ENCODE measurements at regions not wholly inside any gene's neighbourhood (a gene's known extent, or its start where the extent isn't known, plus 50 kb on each side); places are given as distances from the start of the nearest gene placed in this dataset.
A peak's percentile ranks its signal among the peaks of the same experiment; 100 is the strongest.

DNA sequence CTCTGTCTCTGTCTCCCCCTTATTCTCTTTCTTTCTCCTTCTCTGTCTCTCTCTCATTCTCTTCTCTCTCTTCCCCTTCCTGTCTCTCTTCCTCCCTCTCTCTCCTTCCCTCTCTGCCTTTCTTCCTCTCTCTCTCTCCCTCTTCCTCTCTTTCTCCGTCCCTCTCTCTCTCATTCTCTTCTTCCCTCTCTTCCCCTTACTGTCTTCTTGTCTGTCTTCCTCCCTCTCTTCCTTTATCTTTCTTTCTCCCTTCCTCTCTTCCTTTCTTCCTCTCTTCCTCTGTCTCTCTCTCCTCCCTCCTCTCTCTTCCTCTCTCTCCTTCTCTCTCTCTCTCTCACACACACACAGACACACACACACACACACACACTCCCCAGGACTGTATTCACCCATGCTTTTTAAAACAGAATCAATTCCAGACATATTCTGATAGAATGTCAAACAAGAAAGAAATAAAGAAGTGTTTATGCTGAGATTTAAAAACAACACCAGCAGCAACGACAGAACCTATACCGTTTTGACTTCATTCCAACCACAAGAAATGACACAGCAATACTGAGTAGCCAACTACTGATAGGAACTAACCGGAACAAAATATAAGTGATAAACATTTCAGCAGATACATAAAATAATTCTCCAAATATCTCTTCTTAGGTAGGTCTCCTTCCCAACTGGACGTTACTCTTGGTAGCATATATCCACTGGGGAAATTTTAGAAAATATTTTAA is 296.7 kb downstream of the ASMT start:
- Mint-ChIP-seq H3K27ac (no peak overlapping the region), H3K4me3 (no peak overlapping the region), H3K9me3 (ENCODE audit: insufficient read depth) (no peaks in the 10 kb centered on the region), H3K4me1 (ENCODE audit: low read depth) (no peaks in the 10 kb centered on the region), H3K36me3 (ENCODE audit: low read depth) (no peaks in the 10 kb centered on the region), H3K27me3 (ENCODE audit: low read depth) (no peaks in the 10 kb centered on the region)
- DNase-seq (no peak), ATAC-seq (no peak)
- ChIA-PET POLR2A (no interaction called here), CTCF (no interaction called here)

GRCh38 chrX:1912193-1912592 is 297.3 kb downstream of the ASMT start:
- ChIA-PET CTCF (no interaction called here), POLR2A (no interaction called here)
- Mint-ChIP-seq H3K4me1 (ENCODE audit: low read depth) (no peaks in the 10 kb centered on the region), H3K36me3 (ENCODE audit: low read depth) (no peaks in the 10 kb centered on the region), H3K4me3 (no peak overlapping the region), H3K27ac (no peak overlapping the region), H3K27me3 (ENCODE audit: low read depth) (no peaks in the 10 kb centered on the region), H3K9me3 (ENCODE audit: insufficient read depth) (no peaks in the 10 kb centered on the region)
- ATAC-seq (no peak), DNase-seq (no peak)

GRCh38 chrX:1914606-1915365 is 299.9 kb downstream of the ASMT start:
- CTCF ChIA-PET: no interaction called here

GRCh38 chrX:1918780-1919179 is 303.9 kb downstream of the ASMT start:
- DNase-seq (no peak), ATAC-seq (no peak)
- H3K4me3 Mint-ChIP-seq: no peak overlapping the region
- H3K36me3 Mint-ChIP-seq (ENCODE audit: low read depth): no peaks in the 10 kb centered on the region
- POLR2A ChIA-PET: no interaction called here
- no peak overlapping the region for H3K27ac Mint-ChIP-seq
- H3K9me3 Mint-ChIP-seq (ENCODE audit: insufficient read depth): no peaks in the 10 kb centered on the region
- H3K4me1 Mint-ChIP-seq (ENCODE audit: low read depth): no peaks in the 10 kb centered on the region
- H3K27me3 Mint-ChIP-seq (ENCODE audit: low read depth): no peaks in the 10 kb centered on the region
- CTCF ChIA-PET: no interaction called here

More at GRCh38 chrX:1914606-1915365, 299.9 kb downstream of the ASMT start:
- Mint-ChIP-seq H3K4me3 (no peak overlapping the region), H3K27ac (no peak overlapping the region), H3K9me3 (ENCODE audit: insufficient read depth) (no peaks in the 10 kb centered on the region), H3K4me1 (ENCODE audit: low read depth) (no peaks in the 10 kb centered on the region), H3K36me3 (ENCODE audit: low read depth) (no peaks in the 10 kb centered on the region), H3K27me3 (ENCODE audit: low read depth) (no peaks in the 10 kb centered on the region)
- ATAC-seq (no peak), DNase-seq (no peak)
- POLR2A ChIA-PET: no interaction called here

DNA sequence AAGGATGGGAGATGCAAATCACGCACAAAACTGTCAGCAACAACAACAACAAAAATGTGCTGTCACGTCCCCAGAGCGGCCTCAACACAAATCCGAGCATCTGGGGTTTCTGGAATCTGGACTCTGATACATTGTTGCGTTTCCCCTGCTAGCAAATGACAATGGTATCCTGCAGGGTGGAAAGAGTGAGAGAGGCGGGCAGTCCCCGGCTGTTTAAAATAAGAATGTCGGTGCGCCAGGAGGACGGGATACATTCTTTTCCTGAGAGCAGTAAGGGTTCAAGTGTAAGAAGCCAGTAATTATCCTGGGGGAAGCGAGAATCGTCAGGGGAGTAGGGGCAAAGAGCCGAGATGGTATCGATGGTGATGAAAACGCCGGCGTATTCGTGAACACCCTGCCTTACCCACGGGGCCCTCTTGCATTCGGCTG is 310.2 kb downstream of the ASMT start:
- ATAC-seq: no peak
- ChIA-PET CTCF (no interaction called here), POLR2A (no interaction called here)
- Mint-ChIP-seq H3K9me3 (ENCODE audit: insufficient read depth) (no peaks in the 10 kb centered on the region), H3K36me3 (ENCODE audit: low read depth) (no peaks in the 10 kb centered on the region), H3K4me1 (ENCODE audit: low read depth) (no peaks in the 10 kb centered on the region), H3K27me3 (ENCODE audit: low read depth) (peaks cover 5% of the 10 kb centered on the region), H3K4me3 (no peak overlapping the region), H3K27ac (no peak overlapping the region)
- no peak for DNase-seq

GRCh38 chrX:1928805-1929204 is 313.9 kb downstream of the ASMT start:
- ChIA-PET POLR2A (no interaction called here), CTCF (no interaction called here)
- ATAC-seq: no peak
- no peak for DNase-seq
- H3K36me3 Mint-ChIP-seq (ENCODE audit: low read depth): no peaks in the 10 kb centered on the region
- H3K9me3 Mint-ChIP-seq (ENCODE audit: insufficient read depth): no peaks in the 10 kb centered on the region
- no peak overlapping the region for H3K27ac Mint-ChIP-seq
- H3K4me3 Mint-ChIP-seq: no peak overlapping the region
- H3K4me1 Mint-ChIP-seq (ENCODE audit: low read depth): no peaks in the 10 kb centered on the region
- H3K27me3 Mint-ChIP-seq (ENCODE audit: low read depth): peaks cover 5% of the 10 kb centered on the region

- no peak for ATAC-seq
- Mint-ChIP-seq H3K27ac (no peak overlapping the region), H3K36me3 (ENCODE audit: low read depth) (no peaks in the 10 kb centered on the region), H3K9me3 (ENCODE audit: insufficient read depth) (no peaks in the 10 kb centered on the region), H3K4me1 (ENCODE audit: low read depth) (no peaks in the 10 kb centered on the region), H3K27me3 (ENCODE audit: low read depth) (no peaks in the 10 kb centered on the region), H3K4me3 (no peak overlapping the region)
- ChIA-PET POLR2A (no interaction called here), CTCF (no interaction called here)
- no peak for DNase-seq
Observed at GRCh38 chrX:1932231-1932630, 317.4 kb downstream of the ASMT start.

- peaks cover 12% of the 10 kb centered on the region for H3K9me3 Mint-ChIP-seq (ENCODE audit: insufficient read depth)
- DNase-seq (no peak), ATAC-seq (no peak)
- no peak overlapping the region for H3K4me3 Mint-ChIP-seq
- H3K27ac Mint-ChIP-seq: no peak overlapping the region
- no peaks in the 10 kb centered on the region for H3K27me3 Mint-ChIP-seq (ENCODE audit: low read depth)
- ChIA-PET CTCF (no interaction called here), POLR2A (no interaction called here)
- no peaks in the 10 kb centered on the region for H3K36me3 Mint-ChIP-seq (ENCODE audit: low read depth)
- no peaks in the 10 kb centered on the region for H3K4me1 Mint-ChIP-seq (ENCODE audit: low read depth)
Observed at GRCh38 chrX:1933964-1934363, 319.1 kb downstream of the ASMT start.

GRCh38 chrX:1935805-1936204 is 320.9 kb downstream of the ASMT start:
- Mint-ChIP-seq H3K27me3 (ENCODE audit: low read depth) (no peaks in the 10 kb centered on the region), H3K9me3 (ENCODE audit: insufficient read depth) (peaks cover 19% of the 10 kb centered on the region), H3K4me3 (no peak overlapping the region), H3K4me1 (ENCODE audit: low read depth) (no peaks in the 10 kb centered on the region), H3K36me3 (ENCODE audit: low read depth) (no peaks in the 10 kb centered on the region), H3K27ac (no peak overlapping the region)
- DNase-seq: no peak
- ChIA-PET POLR2A (no interaction called here), CTCF (no interaction called here)
- ATAC-seq: no peak

GRCh38 chrX:1938190-1938589 is 323.3 kb downstream of the ASMT start:
- Mint-ChIP-seq H3K36me3 (ENCODE audit: low read depth) (no peaks in the 10 kb centered on the region), H3K9me3 (ENCODE audit: insufficient read depth) (peaks cover 19% of the 10 kb centered on the region), H3K27ac (no peak overlapping the region), H3K4me1 (ENCODE audit: low read depth) (no peaks in the 10 kb centered on the region), H3K4me3 (no peak overlapping the region), H3K27me3 (ENCODE audit: low read depth) (no peaks in the 10 kb centered on the region)
- DNase-seq: no peak
- ATAC-seq: no peak
- POLR2A ChIA-PET: no interaction called here
- CTCF ChIA-PET: no interaction called here

DNA sequence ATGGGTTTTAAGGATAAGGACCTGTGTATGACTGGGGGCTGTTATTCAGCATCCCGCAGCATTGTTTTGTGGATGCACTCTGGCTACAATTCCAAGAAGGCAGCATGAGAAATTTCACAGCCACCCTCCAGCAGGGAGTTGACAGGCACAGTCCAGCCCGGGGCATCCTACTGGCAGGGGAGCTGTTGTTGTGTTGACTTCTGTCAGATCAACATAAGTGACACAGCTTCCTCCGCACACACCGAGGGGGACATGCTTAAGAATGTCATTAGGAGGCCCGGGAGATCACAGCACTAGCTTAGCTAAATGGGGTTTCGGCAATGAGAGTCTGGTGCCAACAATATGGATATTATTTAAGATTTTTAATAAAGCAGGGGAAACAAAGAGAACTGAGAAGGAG is 326.5 kb downstream of the ASMT start:
- POLR2A ChIA-PET: no interaction called here
- no peaks in the 10 kb centered on the region for H3K27me3 Mint-ChIP-seq (ENCODE audit: low read depth)

DNA sequence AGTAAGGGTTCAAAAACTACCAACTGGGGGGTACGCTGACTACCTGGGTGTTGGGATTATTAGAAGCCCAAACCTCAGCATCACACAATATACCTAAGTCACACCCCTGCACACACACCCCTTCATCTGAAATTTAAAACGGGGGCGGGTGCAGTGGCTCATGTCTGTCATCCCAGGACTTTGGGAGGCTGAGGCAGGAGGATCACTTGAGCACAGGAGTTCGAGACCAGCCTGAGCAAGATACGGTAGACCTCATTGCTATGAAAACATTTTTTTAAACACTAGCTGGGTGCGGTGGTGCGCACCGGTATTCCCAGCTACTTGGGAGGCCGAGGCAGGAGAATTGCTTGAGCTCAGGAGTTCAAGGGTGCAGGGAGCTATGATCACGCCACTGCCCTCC is 331.0 kb downstream of the ASMT start:
- ATAC-seq (no peak), DNase-seq (peak; percentile 26)
- Mint-ChIP-seq H3K9me3 (ENCODE audit: insufficient read depth) (no peaks in the 10 kb centered on the region), H3K4me3 (no peak overlapping the region), H3K36me3 (ENCODE audit: low read depth) (no peaks in the 10 kb centered on the region), H3K4me1 (ENCODE audit: low read depth) (no peaks in the 10 kb centered on the region), H3K27ac (no peak overlapping the region), H3K27me3 (ENCODE audit: low read depth) (no peaks in the 10 kb centered on the region)
- CTCF ChIA-PET: no interaction called here
- POLR2A ChIA-PET: no interaction called here

More for the DNA sequence above, 326.5 kb downstream of the ASMT start:
- CTCF ChIA-PET: no interaction called here
- Mint-ChIP-seq H3K36me3 (ENCODE audit: low read depth) (no peaks in the 10 kb centered on the region), H3K9me3 (ENCODE audit: insufficient read depth) (peaks cover 19% of the 10 kb centered on the region), H3K4me1 (ENCODE audit: low read depth) (no peaks in the 10 kb centered on the region), H3K27ac (no peak overlapping the region), H3K4me3 (no peak overlapping the region)
- ATAC-seq (no peak), DNase-seq (no peak)

- Mint-ChIP-seq H3K9me3 (ENCODE audit: insufficient read depth) (no peaks in the 10 kb centered on the region), H3K27me3 (ENCODE audit: low read depth) (no peaks in the 10 kb centered on the region), H3K4me3 (no peak overlapping the region), H3K27ac (no peak overlapping the region), H3K36me3 (ENCODE audit: low read depth) (no peaks in the 10 kb centered on the region), H3K4me1 (ENCODE audit: low read depth) (no peaks in the 10 kb centered on the region)
- no peak for ATAC-seq
- no peak for DNase-seq
- ChIA-PET CTCF (no interaction called here), POLR2A (no interaction called here)
Observed at GRCh38 chrX:1946974-1947373, 332.1 kb downstream of the ASMT start.
